Right lobe of liver (tissue), 4 donors: ENCODE measurements at regions not wholly inside any gene's neighbourhood (a gene's known extent, or its start where the extent isn't known, plus 50 kb on each side); places are given as distances from the start of the nearest gene placed in this dataset.

Experiments
- POLR2A ChIP-seq: fragments of 450-650 bp; IDR thresholded peaks from one replicate; pipeline ENCODE4 v1.6.1; 2017; ENCODE audit warnings: antibody characterized with exemption, mild to moderate bottlenecking
- TF ChIP-seq, protein P1 (sequence below), 4 donors: fragments of 200-600 bp in 3 of 4; fragments of 450-650 bp in 1 of 4; IDR thresholded peaks; one replicate each; pipeline versions ENCODE4 v1.5.1 to v1.8.0; 2016 to 2022; ENCODE audit warnings: antibody characterized with exemption in 4 of 4, mild to moderate bottlenecking in 2 of 4
- donor health status: DM: no; HTN: no; CAD: no.
- donor health status: DM: no; HTN: no; CAD: no.
- donor health status: DM: no; HTN: yes; CAD: no.

DNA sequence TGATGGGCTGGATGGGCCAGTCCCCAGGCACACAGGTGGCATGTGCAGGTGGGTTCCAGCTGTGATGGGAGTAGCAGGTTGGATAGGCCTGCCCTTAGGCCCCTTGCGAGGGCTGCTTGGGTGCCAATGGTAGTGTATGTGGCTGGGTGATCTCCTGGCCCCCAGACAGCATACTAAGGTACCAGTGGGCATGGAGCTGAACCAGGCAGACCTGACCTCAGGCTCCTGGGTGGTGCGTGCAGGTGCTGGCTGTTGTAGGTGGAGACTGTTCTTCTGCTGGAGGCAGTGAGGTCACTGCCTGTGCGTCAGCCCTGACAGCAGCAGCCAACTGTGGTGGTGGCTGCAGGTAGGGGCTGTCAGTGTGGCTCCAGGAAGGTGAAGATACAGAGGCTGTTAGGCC is 384.7 kb downstream of the ANKRD7 start:
- TF ChIP-seq, protein P1, sequence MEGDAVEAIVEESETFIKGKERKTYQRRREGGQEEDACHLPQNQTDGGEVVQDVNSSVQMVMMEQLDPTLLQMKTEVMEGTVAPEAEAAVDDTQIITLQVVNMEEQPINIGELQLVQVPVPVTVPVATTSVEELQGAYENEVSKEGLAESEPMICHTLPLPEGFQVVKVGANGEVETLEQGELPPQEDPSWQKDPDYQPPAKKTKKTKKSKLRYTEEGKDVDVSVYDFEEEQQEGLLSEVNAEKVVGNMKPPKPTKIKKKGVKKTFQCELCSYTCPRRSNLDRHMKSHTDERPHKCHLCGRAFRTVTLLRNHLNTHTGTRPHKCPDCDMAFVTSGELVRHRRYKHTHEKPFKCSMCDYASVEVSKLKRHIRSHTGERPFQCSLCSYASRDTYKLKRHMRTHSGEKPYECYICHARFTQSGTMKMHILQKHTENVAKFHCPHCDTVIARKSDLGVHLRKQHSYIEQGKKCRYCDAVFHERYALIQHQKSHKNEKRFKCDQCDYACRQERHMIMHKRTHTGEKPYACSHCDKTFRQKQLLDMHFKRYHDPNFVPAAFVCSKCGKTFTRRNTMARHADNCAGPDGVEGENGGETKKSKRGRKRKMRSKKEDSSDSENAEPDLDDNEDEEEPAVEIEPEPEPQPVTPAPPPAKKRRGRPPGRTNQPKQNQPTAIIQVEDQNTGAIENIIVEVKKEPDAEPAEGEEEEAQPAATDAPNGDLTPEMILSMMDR (IDR thresholded peaks at IDR 0.05): no peak
- no peak for TF ChIP-seq POLR2A
